ENCODE measurements at regions not wholly inside any gene's neighbourhood (a gene's known extent, or its start where the extent isn't known, plus 50 kb on each side); places are given as distances from the start of the nearest gene placed in this dataset.
"Not testable (repeated sequence)": the region's sequence is repeated elsewhere in the genome, so short reads cannot be mapped to it uniquely, and the experiment has no call there.

DNA sequence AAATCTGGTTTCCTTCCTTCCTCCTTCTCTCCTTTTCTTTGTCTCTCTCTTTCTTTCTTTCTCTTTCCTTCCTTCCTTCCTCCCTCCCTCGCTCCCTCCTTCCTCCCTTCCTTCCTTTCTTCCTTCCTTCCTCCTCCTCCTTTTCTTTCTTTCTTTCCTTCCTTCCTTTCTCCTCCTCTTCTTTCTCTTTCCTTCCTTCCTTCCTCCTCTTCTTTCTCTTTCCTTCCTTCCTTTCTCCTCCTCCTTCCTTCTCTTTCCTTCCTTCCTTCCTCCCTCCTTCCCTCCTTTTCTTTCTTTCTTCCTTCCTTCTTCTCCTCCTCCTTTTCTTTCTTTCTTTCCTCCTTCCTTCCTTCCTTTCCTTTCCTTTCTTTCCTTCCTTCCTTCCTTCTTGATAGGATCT is 61.2 kb downstream of the VIP start:
- no peak for DNase-seq (ENCODE audit: low spot score)

DNA sequence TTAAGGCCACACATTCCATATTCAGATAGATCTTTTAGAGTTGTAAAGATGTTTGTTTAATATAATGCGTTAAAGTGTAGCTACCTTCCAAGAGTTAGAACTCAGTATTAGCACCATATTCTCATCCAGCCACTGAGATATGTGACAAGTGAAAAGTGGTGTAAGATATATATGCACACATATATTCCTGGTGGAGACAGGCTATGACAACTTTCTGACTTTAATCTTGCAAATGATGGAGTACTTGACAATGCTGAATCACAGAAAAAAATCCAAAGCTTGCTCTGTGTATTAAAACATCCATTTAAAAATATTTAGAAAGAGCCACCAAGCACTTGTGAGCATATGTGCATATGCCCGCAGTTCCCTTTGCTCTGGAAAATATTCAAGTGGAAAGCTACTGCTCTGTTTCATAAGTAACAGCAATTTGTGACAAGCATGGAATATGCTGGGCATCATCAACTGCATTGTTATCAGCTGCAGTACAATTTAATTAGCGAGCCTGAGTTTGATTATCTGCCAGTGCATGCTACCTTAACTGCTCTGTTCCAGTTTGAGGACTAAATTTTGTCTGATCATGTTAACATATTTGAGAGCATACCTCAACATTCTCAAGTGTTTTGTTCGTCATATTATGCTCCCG is 64.8 kb downstream of the VIP start:
- DNase-seq (ENCODE audit: low spot score) = peak; percentile 93

- DNase-seq (ENCODE audit: low spot score) = peak; percentile 91
Measured at GRCh38 chr6:152816055-152816454, 65.5 kb downstream of the VIP start.

DNA sequence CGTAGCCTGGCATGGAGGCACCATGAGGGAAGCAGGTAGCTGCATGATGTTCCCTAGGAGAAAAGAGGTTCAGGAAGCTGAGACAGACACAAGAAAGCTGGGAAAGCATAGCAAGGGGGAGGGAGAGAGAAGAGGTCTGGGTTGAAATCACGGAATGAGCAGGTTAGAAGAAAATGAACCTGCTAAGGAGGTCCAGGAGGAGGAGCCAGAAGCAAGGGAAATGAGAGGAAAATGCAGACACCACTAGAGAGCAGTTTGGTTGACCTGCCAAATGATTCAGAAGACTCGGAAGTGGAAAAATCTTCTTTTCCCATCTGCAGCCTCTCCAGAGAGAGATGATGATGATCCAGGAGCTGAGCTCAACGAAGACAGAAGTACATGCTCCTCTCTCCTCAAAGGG is 70.9 kb downstream of the VIP start:
- DNase-seq (ENCODE audit: low spot score) = peak; percentile 40

DNA sequence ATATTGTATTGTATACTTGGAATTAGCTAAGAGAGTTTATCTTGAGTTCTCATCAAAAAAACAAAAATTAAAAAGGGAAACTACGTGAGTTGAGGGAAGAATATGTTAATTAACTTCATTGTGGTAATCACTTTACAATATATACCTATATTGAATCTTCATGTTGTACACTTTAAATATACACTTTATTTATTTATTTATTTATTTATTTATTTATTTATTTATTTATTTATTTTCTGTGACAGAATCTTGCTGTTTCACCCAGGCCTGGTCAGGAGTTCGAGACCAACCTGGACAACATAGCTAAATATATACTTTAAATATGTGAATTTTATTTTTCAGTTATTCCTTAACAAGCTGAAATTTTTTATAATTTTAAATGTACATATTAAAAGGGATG is 74.1 kb downstream of the VIP start:
- DNase-seq (ENCODE audit: low spot score) = no peak

DNA sequence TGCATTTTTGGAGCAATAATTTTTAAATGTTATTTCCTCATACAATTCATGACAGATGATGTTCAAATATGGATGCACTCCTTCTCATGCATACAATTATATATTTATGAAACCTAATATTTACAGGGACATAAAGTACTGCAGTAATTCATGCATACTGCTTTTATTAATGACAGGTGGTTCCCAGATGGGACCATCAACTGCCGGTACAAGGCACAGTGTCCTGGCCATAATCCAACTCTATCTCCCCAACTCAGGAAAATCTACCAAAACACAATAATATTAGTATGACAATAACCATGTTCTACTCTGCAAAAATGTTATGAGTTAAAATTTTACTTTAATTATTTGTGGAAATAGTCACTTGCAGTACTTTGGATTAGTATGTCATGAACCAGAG is 77.8 kb downstream of the VIP start:
- no peak for DNase-seq (ENCODE audit: low spot score)

DNA sequence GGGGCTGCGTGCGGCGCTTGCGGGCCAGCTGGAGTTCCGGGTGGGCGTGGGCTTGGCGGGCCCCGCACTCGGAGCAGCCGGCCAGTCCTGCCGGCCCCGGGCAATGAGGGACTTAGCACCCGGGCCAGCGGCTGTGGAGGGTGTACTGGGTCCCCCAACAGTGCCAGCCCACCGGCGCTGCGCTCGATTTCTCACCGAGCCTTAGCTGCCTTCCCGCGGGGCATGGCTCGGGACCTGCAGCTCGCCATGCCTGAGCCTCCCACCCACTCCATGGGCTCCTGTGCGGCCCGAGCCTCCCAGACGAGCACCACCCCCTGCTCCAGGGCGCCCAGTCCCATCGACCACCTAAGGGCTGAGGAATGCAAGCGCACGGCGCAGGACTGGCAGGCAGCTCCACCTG is 83.8 kb downstream of the VIP start:
- DNase-seq (ENCODE audit: low spot score) = not testable (repeated sequence)

DNA sequence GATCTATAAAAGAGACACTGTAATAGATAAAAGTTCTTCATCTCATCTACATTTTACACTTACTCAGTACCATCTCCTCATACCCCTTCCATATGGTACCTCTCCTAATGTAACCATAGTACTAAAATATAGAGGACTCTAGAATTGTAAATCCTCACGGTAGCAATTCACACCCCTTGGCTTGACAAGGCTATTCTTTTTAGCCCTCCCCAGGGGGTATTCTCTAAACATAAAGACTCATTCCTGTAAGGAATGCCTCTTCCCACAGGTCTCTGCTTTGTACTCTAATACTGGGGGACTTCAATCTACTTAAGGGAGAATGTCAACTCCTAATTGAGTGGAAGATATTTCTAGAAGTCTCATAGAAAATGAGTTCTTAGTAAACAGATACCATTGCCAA is 85.9 kb downstream of the VIP start:
- DNase-seq (ENCODE audit: low spot score) = no peak

DNA sequence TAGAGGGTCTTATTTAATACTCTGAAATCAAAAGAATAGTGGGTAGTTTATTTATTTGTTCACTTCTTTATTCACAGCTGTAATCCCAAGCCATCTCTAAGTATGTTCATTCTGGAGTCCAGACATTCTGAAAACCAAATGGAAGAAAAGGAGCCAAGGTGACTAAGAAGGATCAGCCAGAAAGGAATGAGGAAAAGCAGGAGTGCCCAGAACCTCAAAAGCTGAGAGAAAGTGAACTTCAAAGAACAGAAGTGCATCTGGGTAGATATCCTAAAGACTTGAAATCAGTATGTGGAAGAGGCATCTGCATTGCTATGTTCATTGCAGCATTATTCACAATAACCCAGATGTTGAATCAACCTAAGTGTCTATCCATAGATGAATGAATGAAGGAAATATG is 94.8 kb downstream of the VIP start:
- DNase-seq (ENCODE audit: low spot score) = no peak

- no peak for DNase-seq (ENCODE audit: low spot score)
Measured at GRCh38 chr6:152846825-152847224, 96.2 kb downstream of the VIP start.

- no peak for DNase-seq (ENCODE audit: low spot score)
Measured at GRCh38 chr6:152848919-152849318, 98.3 kb downstream of the VIP start.

DNA sequence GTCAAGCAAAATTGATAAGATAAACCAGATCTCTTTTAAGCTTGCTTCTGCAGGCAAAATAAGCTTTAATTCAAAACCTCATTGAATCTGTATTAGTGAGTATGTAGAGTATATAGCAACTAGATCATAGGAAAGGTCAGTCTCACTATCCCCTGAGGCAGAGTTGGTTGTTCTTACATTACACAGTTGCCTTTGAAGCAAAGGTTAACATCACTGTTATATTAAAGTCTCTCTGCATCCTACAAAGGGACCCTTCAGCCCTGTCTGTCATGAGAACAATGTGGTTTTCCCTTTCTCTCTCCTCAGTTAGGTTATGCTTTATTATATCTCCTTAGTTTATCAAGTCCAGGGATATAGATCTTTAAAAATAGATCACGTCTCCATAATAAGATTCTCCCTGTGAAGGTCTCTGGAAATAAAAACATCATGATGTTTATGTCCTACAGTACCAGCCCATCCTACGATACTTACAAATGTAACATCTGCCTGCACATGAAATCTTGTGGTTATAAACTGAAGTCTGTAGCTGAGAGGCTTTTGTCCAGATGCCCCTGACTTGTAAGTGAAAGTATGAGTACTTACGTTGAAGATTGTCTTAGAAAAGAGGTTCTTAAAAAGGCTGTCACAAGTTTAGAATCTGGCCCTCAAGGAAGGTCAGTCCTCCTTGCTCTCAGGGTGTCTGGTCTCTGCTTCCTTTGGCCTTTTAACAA is 103.6 kb downstream of the VIP start:
- DNase-seq (ENCODE audit: low spot score) = no peak

GRCh38 chr6:152858141-152858540 is 107.5 kb downstream of the VIP start:
- DNase-seq (ENCODE audit: low spot score) = no peak

- peak; percentile 41 for DNase-seq (ENCODE audit: low spot score)
Measured at GRCh38 chr6:152859225-152859624, 108.6 kb downstream of the VIP start.

DNA sequence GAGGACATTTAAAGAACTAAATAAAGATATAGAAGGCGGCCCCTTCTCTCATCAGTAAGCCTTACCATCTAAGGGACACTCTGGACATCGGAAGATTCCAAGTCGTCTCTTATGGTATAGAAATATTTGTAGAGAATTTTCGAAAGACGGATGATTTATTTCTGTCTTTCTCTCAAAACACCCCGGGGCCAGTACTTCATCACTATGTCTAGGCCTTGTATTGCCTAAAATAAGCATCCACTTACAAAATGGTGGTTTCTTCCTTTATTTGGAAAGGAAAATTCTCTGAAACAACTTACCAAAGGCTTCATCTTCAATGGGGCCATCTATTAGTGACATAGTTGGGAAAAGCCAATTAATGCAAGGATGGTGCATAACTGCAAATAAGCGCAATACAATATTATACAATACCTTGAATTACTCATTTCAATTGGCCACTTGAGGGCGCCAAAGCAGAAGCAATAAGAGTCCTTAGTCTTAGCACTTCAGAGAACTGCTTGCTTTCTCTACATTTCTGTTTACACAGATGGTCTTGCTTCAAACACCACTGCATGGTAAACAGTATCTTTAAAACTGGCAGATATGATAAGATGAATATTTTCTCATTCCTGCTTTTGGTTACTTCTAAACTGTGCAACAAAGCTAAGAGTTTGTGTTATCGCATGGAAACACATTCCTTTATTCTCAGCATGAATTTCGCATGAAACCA is 113.2 kb downstream of the VIP start:
- DNase-seq (ENCODE audit: low spot score) = peak; percentile 67

GRCh38 chr6:152874267-152874666 is 108.6 kb downstream of the FBXO5 start:
- no peak for DNase-seq (ENCODE audit: low spot score)

GRCh38 chr6:152874846-152875568 is 107.8 kb downstream of the FBXO5 start:
- DNase-seq (ENCODE audit: low spot score) = no peak

DNA sequence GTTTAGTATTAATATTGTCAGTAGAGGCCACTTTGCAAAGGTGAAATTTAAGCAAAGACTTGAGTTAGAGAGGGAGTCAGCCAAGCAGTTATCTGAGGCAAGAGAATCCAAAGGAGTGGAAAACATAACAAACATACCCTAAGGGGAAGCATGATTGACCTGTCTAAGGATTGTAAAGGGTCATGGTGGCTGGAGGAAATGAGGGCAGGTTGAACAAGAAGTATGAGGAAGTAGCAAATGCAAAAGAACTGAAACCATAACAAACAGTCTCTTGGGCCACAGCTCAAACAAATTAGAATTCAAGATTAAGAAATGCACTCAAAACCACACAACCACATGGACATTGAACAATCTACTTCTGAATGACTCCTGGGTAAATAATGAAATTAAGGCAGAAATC is 103.2 kb downstream of the FBXO5 start:
- DNase-seq (ENCODE audit: low spot score) = no peak

DNA sequence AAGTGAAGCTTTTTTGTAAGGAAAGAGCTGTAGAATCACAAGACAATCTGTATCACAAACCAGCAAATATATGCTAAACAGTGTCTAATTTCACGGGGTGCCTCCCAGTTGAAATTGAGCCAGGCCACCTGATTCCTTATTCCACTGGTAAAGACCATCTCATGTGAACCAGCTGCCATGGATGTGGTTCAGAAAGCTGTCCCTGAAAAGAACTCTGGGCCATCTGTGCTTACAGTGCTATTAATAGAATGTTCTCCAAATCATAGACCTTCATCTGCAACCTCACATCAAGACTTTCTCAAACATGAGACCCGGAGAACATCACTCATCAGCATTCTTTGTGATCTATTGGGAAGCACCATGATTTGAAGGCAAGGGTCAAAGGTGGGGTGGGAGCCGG is 89.7 kb downstream of the FBXO5 start:
- no peak for DNase-seq (ENCODE audit: low spot score)

DNA sequence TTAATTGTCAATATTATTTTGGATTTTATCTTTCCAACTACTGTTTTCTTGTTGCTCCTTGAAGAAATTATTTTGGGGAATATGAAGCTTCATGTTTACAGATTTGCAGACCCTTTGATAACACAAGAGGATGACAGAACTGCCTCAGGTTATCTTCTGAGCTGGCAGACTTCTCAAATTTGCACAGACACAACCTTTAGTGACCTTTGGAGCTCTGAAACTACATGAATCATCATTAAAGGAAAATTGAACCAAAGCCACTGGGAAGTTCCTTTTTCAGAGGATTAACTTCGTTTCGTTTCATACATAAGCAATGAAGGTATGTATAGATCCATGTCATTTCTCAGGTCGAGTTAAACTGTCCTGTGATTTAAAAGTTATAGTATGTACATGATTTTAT is 85.9 kb downstream of the FBXO5 start:
- no peak for DNase-seq (ENCODE audit: low spot score)

GRCh38 chr6:152897807-152898399 is 84.9 kb downstream of the FBXO5 start:
- peak; percentile 58 for DNase-seq (ENCODE audit: low spot score)

- no peak for DNase-seq (ENCODE audit: low spot score)
Measured at GRCh38 chr6:152904678-152905077, 78.2 kb downstream of the FBXO5 start.
